D341Med (cell line): ENCODE measurements at regions not wholly inside any gene's neighbourhood (a gene's known extent, or its start where the extent isn't known, plus 50 kb on each side); places are given as distances from the start of the nearest gene placed in this dataset.

Source experiments
- DNase-seq: peaks from one replicate; pipeline ENCODE4 v3.0.0; 2012; ENCODE audit warnings: low spot score

DNA sequence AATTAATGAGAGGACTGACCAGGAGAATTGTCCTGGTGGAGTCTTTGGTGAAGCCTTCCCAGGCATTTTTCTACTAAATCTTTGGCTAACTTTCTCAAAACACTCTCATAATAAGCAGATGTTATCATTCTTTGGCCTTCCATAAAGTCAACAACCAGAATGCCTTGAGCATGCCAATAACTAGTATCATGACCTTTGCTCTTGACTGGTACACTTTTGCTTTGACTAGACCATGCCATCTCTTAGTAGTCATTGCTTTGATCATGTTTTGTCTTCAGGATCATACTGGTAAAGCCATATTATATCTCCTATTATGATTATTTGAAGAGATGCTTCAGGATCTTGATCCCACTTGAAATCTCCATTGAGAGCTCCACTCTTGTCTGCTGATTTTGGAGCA, 506.9 kb downstream of the ELAVL2 start:
- DNase-seq = no peak

DNA sequence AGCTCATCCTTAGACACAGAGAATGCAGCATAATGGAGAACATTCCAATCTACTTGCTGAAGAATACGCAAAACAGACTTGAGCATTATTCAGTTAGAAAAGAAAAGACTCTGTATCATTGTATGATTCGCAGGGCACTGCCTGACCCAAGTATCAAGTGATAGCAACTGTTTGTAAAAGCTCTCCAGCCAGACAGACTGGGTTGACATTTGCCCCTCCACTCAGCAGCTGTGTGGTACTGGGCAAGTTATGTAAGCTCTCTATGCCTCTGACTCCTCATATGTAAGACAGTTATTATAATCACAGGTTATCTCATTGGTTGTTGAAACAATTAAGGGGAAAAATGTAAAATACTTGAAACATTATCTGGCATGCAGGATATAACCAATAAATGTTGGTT, 505.0 kb downstream of the ELAVL2 start:
- DNase-seq = no peak

DNA sequence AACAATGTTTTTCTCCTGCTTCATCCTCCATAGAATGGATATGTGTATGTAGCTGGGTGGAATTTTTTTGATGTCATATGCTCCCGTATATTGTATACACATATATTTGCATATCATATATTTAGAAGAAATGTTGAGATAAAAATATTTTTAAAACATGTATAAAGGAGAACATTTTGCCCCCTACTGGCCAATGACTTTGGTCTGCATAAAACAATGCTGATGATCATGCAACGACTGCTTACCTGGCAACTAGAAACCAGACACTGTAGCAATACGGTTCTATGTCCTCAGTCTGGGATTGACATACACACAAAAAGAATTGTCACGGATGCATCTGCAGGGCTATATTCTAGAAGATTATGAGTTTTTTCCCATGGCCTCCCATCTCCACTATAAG, 503.6 kb downstream of the ELAVL2 start:
- peak; percentile 13 for DNase-seq

DNA sequence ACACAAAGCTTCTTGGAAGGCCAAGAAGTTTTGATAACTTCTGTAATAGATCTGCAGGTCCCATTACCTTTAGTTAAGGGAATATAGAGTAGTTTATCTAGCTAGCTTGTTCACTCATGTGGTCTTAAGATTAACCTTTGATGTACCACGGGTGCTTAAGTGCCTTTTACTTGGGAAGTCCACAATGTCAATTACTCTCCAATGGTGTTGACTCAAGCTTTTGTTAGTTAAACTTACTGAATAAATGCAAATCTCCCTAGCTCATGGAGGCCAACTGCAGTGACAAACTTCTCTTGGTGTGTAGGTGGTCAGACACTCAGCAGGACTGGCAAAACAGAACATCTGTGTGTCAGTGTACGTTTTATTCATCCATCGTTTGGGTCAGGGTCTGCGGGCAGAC, 501.5 kb downstream of the ELAVL2 start:
- DNase-seq = no peak

DNA sequence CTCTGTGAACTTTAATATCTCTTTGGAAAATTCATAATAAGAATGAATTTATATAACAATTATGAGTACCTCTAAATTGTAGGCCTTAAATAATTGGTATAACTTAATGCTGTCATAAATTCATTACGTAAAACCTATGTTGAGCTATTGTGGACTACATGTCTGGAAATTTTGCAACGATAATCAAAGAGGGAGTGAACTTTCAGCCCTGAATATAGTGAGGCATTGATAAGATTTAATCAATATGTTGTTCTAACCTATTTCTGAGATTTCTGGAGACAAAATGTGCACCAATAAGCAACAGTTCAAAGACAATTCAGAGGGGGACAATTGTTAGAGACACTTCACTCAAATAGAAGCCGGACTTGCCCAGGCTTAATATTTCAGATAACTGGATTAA, 499.4 kb downstream of the ELAVL2 start:
- DNase-seq = no peak

DNA sequence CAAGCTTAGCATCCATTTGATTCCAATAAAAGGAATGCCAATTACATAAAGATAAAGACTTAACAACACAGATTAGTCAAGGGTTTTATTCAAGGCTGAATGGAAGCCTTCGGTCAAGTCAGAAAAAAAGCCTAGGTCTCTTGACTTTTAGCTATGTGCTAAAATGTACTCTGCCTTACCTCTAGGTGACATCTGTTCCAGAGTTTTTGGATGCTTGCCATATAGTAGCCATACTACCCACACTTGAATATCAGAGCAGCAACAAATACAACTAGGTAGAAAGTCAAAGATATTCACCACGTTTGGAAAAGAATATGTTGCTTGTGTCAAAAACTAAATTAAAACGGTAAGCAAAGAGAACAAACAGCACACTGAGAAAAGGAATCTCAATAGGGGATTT, 484.7 kb downstream of the ELAVL2 start:
- no peak for DNase-seq

DNA sequence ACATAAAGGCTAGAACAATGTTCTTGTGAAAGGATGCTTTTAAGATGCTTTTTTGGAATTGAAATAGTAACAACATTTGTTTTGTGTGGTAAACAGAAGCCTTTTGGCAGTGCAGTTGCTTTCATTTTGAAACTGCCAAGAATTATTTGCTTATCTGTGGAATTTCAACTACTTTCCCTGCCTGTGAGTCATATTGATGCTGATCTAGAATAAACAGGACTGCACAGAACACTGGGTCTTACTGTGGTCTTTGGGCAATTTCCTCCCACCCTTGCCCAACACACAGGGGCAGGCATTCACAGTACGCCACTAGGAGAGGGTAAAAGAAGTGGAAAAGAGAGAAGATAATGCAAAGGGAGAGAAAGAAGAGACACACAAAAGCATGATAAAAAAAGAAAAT, 483.7 kb downstream of the ELAVL2 start:
- no peak for DNase-seq

DNA sequence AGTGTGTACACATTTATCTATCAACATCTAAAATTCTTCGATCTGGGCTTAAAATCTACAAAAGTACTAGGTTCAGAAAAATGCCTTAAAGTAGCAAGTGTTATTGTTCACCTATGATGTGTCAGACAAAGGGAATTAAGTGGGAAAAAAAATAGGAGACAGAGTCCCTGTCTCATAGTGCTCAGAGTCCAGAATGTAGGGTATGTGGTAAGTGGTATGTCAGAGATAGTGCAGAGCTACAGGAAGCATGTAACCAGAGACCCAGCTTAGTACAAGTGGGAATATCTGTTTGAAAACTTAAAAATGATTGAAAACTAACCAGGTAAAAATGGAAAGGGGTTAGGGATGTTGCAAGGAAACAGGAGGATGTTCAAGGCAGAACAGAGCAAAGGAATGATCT, 482.8 kb downstream of the ELAVL2 start:
- no peak for DNase-seq

DNA sequence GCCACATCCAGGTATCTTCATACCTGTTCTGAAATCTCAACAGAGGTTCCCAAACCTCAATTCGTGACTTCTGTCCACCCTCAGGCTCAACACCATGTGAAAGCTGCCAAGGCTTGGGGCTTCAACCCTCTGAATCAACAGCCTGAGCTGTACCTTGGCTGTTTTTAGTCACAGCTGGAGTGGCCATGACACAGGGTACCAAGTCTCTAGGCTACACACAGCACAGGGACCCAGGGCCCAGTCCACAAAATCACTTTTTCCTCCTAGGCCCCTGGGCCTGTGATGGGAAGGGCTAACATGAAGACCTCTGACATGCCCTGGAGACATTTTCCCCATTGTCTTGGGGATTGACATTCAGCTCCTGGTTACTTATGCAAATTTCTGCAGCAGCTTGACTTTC, 464.9 kb downstream of the ELAVL2 start:
- no peak for DNase-seq

DNA sequence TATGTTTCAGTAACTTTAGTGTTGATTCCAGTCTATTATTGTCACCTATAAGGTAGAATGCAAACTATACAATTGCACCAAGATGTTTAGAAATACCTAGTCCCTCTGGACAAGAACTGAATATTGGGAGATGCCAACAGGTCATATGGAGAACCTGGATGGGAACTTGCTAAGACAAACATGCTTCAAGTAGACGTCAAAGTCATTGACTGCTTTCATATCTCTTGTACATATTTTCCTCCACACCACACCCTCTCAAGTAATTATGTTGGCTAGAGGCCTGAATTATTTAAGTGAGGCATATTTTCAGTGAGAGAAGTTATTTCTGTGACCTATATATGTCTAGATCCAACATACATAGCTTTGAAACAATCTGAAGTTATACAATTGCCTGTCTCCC, 453.3 kb downstream of the ELAVL2 start:
- no peak for DNase-seq

DNA sequence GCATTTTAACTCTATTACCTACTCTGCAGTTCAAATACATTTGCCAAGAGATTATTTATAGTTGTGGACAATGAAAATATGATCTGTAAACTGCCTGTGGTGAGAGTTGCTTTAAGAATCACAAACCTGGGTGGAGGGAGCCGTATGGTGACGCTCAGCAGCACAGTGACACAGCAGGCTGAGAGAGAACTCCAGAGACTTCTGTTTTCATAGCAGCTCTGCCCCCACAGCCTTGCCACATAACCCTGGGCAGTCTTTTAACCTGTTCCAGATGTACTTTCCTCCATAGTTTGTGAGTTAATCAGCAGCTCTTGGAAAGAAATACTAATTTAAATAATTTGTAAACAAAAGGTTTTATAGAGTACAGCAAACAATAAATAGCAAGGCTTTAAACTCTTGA, 450.5 kb downstream of the ELAVL2 start:
- no peak for DNase-seq

DNA sequence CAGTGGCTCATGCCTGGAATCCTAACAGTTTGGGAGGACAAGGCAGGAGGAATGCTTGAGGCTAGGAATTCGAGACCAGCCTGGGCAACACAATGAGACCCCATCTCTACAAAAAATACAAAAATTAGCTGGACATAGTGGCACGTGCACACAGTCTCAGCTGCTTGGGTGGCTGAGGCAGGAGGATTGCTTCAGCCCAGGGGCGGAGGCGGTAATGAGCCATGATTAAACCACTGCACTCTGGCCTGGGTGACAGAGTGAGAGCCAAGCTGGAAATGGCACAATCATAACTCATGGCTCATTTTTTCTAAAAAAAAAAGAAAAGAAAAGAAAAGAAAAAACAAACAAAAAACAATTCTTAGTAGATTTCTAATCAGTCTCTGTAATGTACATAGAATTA, 446.2 kb downstream of the ELAVL2 start:
- DNase-seq = no peak

DNA sequence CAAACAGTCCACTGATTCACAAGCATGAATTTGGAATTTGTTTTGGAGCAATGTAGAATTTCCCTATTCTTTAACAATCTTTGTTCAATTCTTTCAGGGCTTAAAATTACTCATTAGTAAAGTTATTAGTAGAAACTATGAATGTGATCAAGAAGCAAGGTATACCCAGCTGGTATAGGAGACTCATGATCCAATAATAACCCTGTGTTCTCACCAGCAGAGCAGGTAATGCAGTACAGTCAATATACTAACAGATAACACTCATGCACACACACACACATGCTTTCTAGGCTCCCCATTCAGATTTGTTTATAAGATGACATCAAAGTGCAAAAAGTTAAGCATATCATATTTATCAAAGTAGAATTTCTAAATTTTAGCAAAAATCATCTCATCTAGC, 445.2 kb downstream of the ELAVL2 start:
- DNase-seq = no peak

DNA sequence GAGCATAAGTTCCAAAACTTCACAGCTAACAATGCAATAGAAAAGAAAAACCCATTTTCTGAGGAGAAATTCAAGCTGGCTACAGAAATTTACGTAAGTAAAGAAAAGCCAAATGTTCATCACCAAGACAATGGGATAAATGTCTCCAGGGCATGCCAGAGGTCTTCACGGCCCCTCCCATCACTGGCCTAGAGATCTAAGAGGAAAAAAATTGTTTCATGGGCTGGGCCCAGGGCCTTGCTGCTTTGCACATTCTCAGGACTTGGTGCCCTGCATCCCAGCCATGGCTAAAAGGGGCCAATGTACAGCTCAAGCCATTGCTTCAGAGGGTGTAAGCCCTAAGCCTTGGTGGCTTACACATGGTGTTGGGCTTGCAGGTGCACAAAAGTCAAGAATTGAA, 443.6 kb downstream of the ELAVL2 start:
- no peak for DNase-seq

DNA sequence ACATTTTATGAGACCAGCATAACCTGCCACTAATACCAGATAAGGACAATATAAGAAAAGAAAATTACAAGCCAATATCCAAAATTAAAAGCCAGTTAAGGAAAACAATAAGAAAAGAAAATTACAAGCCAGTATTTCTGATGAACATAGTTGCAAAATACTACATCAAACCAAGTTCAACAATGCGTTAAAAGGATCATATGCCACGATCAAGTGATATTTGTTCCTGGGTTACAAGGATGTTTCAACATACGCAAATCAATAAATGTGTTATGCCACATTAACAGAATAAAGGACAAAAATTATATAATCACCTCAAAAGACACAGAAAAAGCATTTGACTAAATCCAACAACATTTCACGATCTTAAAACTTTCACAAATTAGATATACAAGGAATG, 431.9 kb downstream of the ELAVL2 start:
- DNase-seq = no peak

DNA sequence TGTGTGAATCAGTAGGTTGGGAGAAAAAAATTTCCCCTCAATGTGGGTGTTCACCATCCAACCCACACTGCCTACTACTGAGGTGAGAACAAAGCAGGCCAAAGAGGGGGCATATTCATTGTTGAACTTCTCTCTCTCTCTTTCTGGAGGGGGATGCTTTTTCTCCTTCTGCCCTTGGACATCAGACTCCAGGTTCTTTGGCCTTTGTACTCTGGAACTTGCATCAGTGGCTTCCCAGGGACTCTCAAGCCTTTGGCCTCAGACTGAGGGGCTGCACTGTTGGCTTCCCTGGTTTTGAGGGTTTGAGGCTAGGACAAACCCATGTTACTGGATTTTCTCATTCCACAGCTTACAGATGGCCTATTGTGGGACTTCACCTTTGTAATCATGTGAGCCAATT, 417.2 kb downstream of the ELAVL2 start:
- DNase-seq = no peak

DNA sequence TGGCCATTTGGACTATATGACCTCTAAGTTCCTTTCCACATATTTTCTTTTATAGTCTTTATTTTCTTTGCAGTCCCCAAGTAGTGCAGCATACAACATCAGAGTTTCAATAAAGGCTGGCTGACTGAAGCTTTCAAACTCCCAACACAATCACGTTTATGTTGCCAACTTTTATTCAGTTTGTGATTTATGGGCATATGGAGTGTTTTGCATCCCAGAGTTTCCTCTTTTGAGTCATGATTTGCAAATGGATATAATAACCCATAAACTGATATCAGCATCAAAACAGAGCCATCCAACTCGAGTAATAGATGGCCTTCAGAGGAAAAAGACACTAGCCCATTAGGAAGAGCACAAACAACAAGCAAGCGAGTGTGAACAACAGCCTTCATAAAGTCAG, 414.0 kb downstream of the ELAVL2 start:
- DNase-seq = no peak

DNA sequence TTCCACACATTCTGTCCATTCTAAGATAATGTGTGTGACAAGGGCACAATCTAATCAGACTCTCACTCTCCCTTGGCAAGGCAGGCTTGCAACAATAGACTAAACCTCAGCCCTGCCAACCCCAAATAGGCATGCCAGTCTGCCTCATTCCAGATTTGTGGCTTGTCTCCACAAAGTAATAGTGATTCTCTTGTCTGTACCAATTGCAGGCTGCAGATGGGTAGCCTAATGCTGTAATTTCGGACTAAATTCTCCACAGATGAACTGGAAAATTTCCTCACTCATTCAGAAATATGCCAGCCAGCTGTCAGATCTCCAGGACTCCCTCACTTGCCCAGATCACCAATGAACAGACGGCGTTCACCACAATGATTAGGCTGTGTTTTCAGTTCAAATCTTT, 413.6 kb downstream of the ELAVL2 start:
- no peak for DNase-seq

DNA sequence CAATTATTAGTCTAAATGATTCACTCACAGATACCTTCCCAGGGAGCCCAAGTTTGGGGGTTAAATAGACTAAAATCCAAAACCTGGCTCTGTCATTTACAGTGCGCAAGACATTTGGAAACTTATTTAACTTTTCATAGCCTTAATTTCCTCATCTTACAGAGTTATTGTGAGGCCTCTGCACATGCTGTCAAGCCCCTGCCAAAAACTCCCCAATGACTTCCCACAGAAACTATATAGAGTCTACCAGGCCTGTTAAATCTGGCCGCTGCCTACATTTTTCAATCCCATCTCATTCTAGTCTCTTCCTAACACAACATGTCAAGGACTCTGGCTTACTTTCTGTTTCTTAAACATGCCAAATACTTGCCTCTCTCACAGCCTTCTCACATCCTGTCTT, 412.5 kb downstream of the ELAVL2 start:
- no peak for DNase-seq

DNA sequence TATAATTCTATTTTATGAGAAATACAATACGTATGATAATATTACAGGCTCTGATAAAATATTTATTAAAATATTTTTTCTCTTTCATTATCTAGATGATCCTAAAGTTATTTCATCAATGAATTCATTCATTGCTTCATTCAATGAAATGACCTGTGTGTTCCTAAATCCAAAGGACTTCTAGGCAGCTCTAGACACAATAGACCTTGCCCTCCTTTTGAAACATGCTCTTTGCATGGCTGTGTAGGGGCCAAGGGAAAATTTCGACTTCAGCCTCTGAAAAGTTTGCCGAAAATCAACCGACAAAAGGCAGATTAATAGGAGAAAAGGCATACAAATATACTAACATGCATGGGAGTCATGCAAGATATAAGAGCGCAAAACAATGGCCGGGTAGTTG, 402.0 kb downstream of the ELAVL2 start:
- no peak for DNase-seq

DNA sequence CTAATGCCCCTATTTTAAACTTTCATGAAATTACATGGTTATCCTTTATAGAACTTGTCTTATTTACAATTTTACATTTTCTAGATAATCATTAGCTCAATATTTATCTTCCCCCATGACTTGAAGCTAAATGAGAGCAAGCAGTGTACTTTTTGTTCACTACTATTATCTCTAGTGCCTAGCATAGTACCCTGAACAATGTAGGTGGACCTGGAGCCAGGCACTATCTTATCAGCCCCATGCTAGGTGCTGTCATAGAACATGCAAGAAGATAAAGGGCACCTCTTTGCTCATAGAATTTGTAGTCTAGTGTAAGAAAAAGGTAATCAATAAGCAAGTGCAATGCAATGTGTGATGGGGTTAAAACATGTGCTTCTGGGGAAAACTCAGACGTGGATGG, 399.9 kb downstream of the ELAVL2 start:
- no peak for DNase-seq

DNA sequence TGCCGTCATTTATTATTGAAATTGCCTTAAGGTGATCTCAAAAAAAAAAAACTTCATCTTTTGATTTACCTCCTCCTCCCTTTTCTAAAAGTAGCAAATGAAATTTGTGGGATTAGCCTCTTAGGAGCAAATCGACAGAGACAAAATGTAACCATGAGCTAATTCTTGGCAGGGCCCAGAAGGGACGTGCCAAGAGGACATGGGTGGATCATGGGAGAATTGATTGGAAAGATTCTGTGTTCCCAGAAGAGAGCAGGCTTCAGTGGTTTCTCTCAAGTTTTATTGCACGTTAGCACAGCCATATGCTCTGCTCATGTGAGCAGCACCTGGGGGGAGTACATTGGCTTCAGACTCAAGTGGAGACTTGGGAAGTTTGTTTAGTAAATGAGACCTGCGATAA, 394.6 kb downstream of the ELAVL2 start:
- DNase-seq = no peak

DNA sequence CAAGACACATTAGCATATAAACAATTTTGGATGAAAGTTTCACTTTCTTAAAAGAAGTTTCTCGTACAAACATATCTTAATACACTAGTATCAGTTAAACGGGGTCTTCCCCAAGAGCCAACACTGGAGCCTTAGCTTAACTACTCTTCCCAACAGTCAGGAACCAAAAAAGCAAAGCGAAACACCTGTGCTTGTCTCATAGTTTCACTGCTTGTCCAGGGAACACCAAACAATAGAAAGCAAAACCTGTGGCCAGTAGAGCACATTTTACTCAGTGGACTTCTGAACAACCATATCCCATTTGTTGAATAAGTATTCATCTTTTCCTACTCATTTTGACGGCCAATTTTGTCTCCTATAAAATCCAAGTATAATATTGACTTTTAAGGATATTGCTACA, 391.4 kb downstream of the ELAVL2 start:
- no peak for DNase-seq

DNA sequence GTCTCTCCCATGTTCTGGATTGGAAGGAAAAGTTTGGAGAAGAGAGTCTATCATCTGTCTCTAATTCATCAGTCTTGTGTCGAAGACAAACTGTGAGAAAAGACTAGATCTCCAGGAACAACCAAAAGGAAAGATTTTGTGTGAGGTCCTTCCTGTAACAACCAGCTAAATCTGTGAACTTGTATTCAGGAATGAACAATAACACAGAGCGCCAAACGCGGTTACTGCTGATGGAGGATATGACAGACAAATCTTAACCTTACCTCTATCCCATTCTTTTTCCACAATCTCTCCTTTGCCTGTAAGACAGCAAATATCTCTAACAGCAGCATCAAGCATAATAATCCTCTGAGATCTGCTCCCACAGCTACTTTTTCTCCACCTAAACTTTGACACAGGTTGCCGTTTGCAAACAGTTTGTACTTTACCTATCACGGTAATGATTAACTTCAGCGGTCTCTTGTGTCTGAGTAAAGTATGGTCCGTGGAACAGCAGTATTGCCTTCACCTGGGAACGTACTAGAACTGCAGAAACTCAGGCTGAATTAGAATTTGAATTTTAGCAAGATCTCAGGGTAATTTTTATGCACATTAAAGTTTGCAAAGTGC, 387.6 kb downstream of the ELAVL2 start:
- DNase-seq = no peak

DNA sequence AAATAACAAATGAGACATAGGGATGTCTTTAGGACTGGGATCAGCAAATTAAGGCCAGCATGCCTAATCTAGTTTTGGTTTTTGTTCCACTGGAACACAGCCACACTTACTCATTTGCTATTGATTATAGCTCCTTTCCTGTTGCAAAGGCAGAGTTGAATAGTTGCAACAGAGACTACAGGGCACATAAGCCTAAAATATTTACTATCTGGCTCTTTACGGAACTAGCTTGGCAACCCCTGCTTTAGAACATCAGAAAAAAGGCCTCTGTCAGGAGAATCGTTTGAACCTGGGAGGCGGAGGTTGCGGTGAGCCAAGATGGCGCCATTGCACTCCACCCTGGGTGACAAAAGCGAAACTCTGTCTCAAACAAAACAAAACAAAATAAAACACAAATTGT, 384.8 kb downstream of the ELAVL2 start:
- DNase-seq = no peak
